Tibial nerve (tissue), 4 donors: ENCODE measurements at regions not wholly inside any gene's neighbourhood (a gene's known extent, or its start where the extent isn't known, plus 50 kb on each side); places are given as distances from the start of the nearest gene placed in this dataset.

ENCODE experiments used
- DNase-seq, 2 donors: peaks; one replicate each; pipeline ENCODE4 v3.0.0-alpha.2; 2019; ENCODE audit warnings: low spot score in 2 of 2
- H3K27ac ChIP-seq, 4 donors: fragments of 200-600 bp; sonication (generic) in 3 of 4; one replicate each; pipeline ENCODE4 v1.5.1; 2017 to 2019; ENCODE audit warnings: mild to moderate bottlenecking in 1 of 4
- H3K27me3 ChIP-seq, 2 donors: fragments of 200-600 bp; sonication (generic) in 1 of 2; one replicate each; pipeline versions ENCODE4 v1.5.1 to v1.6.0; 2017 to 2019
- H3K36me3 ChIP-seq, 3 donors: fragments of 200-600 bp; sonication (generic); one replicate each; pipeline ENCODE4 v1.5.1; 2018 to 2019
- H3K4me1 ChIP-seq, 4 donors: fragments of 200-600 bp; sonication (generic) in 3 of 4; one replicate each; pipeline ENCODE4 v1.5.1; 2017 to 2019
- H3K4me3 ChIP-seq, 4 donors: fragments of 200-600 bp; sonication (generic) in 3 of 4; one replicate each; pipeline ENCODE4 v1.5.1; 2017 to 2019; ENCODE audit warnings: mild to moderate bottlenecking in 1 of 4, moderate library complexity in 1 of 4
- H3K9me3 ChIP-seq, 4 donors: fragments of 200-600 bp; sonication (generic) in 3 of 4; one replicate each; pipeline ENCODE4 v1.5.1; 2017 to 2019
- CTCF ChIP-seq, 5 experiments: fragments of 200-600 bp in 3 of 5; fragments of 450-650 bp in 2 of 5; sonication (generic) in 3 of 5; IDR thresholded peaks; one replicate each; pipeline ENCODE4 v1.5.1; 2016 to 2019; ENCODE audit warnings: antibody characterized with exemption in 5 of 5, mild to moderate bottlenecking in 3 of 5, moderate library complexity in 2 of 5
- EP300 ChIP-seq, 2 donors: sonication (generic); formaldehyde crosslinking; IDR thresholded peaks; one replicate each; pipeline ENCODE4 v1.6.1; 2017; ENCODE audit warnings: antibody characterized with exemption in 2 of 2, mild to moderate bottlenecking in 1 of 2
- POLR2A ChIP-seq, 2 donors: fragments of 450-650 bp; IDR thresholded peaks; one replicate each; pipeline ENCODE4 v1.6.1; 2017; ENCODE audit warnings: antibody characterized with exemption in 2 of 2, mild to moderate bottlenecking in 2 of 2, moderate library complexity in 2 of 2
- WGBS, 2 donors: methylation state at CpG; one replicate each; pipeline ENCODE4 v1.1.5; 2018; 5-methylcytosine and 5-hydroxymethylcytosine counted together

- whole genome bisulfite sequencing, 2 donors, result 26 to 46% methylated on average over 7 of the region's 7 CpGs
- Histone ChIP-seq H3K4me3 (no peak overlapping the region), H3K9me3 (no peaks in the 10 kb centered on the region), H3K27me3 (no peaks in the 10 kb centered on the region), H3K4me1 (no peaks in the 10 kb centered on the region), H3K27ac (no peak overlapping the region), H3K36me3 (no peaks in the 10 kb centered on the region)
- TF ChIP-seq EP300 (IDR thresholded peaks at IDR 0.05) (no peak), CTCF (IDR thresholded peaks at IDR 0.05) (no peak), POLR2A (IDR thresholded peaks at IDR 0.05) (no peak)
- DNase-seq, result no peak
Observed at GRCh38 chr6:98498144-98498775, 336.1 kb upstream of the POU3F2 start.

GRCh38 chr6:98498866-98499265 is 335.5 kb upstream of the POU3F2 start:
- Histone ChIP-seq H3K36me3 (no peaks in the 10 kb centered on the region), H3K27ac (no peak overlapping the region), H3K4me1 (no peaks in the 10 kb centered on the region), H3K9me3 (no peaks in the 10 kb centered on the region), H3K4me3 (no peak overlapping the region), H3K27me3 (no peaks in the 10 kb centered on the region)
- no peak for DNase-seq
- TF ChIP-seq EP300 (IDR thresholded peaks at IDR 0.05), result no peak
- no peak for TF ChIP-seq POLR2A (IDR thresholded peaks at IDR 0.05)
- TF ChIP-seq CTCF (IDR thresholded peaks at IDR 0.05), result no peak
- WGBS, 2 donors, result 29 to 38% methylated on average over 3 of the region's 3 CpGs

GRCh38 chr6:98514073-98514720 is 320.2 kb upstream of the POU3F2 start:
- Histone ChIP-seq H3K9me3 (no peaks in the 10 kb centered on the region), H3K4me3 (no peak overlapping the region), H3K27me3 (no peaks in the 10 kb centered on the region), H3K4me1 (no peaks in the 10 kb centered on the region), H3K27ac (no peak overlapping the region), H3K36me3 (no peaks in the 10 kb centered on the region)
- DNase-seq, result no peak
- WGBS, 2 donors, result 85 to 94% methylated on average over 2 of the region's 2 CpGs
- TF ChIP-seq EP300 (IDR thresholded peaks at IDR 0.05) (no peak), POLR2A (IDR thresholded peaks at IDR 0.05) (no peak), CTCF (IDR thresholded peaks at IDR 0.05) (no peak)

- no peaks in the 10 kb centered on the region for H3K36me3 ChIP-seq
- DNase-seq, result no peak
- no peak overlapping the region for H3K4me3 ChIP-seq
- WGBS, 2 donors, result 76 to 78% methylated on average over 1 of the region's 1 CpG
- H3K27ac ChIP-seq, result no peak overlapping the region
- no peaks in the 10 kb centered on the region for H3K27me3 ChIP-seq
- H3K4me1 ChIP-seq, result no peaks in the 10 kb centered on the region
- TF ChIP-seq CTCF (IDR thresholded peaks at IDR 0.05) (no peak), POLR2A (IDR thresholded peaks at IDR 0.05) (no peak), EP300 (IDR thresholded peaks at IDR 0.05) (no peak)
- H3K9me3 ChIP-seq, result no peaks in the 10 kb centered on the region
Observed at GRCh38 chr6:98514796-98515195, 319.6 kb upstream of the POU3F2 start.

GRCh38 chr6:98516206-98516605 is 318.2 kb upstream of the POU3F2 start:
- Histone ChIP-seq H3K27me3 (no peaks in the 10 kb centered on the region), H3K9me3 (no peaks in the 10 kb centered on the region), H3K4me1 (no peaks in the 10 kb centered on the region), H3K4me3 (no peak overlapping the region), H3K36me3 (no peaks in the 10 kb centered on the region), H3K27ac (no peak overlapping the region)
- DNase-seq, result no peak
- TF ChIP-seq POLR2A (IDR thresholded peaks at IDR 0.05) (no peak), EP300 (IDR thresholded peaks at IDR 0.05) (no peak), CTCF (IDR thresholded peaks at IDR 0.05) (no peak)
- 66 to 68% methylated on average over 2 of the region's 2 CpGs for WGBS, 2 donors
